KG1 (cell line): ENCODE measurements at regions not wholly inside any gene's neighbourhood (a gene's known extent, or its start where the extent isn't known, plus 50 kb on each side); places are given as distances from the start of the nearest gene placed in this dataset.
"Not testable (repeated sequence)": the region's sequence is repeated elsewhere in the genome, so short reads cannot be mapped to it uniquely, and the experiment has no call there.

Experiments
- DNase-seq: peaks from one replicate; lab custom pipeline; 2025; lab: John Stamatoyannopoulos, UW

DNA sequence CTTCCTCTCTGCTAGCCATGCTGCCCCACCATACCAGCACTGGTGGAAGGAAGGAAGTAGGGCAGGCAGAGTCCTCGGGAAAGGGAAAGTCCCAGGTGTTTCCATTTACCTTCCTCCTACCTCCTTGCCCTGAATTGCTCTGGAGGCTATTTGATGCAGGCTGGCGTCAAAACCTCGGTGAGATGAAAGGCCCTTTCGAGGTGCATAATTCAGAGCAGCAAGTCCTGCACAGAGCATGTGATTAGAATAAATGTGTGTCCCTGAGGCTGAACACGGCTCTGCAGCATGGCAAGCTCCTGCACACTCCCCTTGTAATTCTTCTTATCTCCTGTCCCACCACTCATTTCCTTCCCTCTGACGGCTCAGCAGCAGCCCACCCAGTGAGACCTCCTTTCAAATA is 98.7 kb upstream of the LRFN2 start:
- DNase-seq: no peak

DNA sequence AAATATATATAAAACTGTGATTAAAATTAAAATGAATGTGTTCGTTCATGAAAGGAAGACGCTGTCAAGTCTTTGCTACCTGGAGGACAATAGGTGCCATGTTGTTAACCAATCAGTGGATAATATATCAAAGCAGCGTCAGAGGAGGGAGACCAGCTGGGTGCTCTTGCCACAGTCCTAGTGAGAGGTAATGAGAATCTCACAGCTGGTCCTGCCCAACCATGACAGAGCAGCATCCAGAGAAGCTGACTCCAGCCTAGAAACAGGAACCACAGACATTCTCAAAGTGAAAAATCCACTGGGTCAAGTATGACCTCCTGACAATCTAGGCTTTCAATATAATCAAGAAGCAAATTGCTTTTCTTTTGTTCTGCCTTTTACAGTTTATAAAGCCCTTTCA is 94.5 kb upstream of the LRFN2 start:
- DNase-seq: no peak

DNA sequence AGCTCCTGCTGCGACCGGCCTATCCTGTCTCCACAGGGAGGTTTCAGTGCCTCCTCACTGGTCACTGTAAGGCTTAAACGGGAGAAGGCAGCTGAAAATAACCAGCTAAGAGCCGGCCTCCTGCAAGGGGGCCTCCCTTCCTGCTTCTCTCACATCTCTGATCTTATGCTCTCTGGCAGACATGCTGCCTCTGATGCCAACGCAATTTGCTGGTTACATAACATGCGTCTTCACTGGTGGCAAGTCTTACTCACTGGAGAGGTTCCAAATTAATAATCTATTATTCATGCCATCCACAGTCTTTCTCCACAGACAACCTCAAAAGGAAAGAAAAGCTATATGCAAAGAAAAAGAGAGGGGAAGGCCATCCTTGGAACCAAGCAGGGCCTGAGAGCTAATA is 91.8 kb upstream of the LRFN2 start:
- no peak for DNase-seq

DNA sequence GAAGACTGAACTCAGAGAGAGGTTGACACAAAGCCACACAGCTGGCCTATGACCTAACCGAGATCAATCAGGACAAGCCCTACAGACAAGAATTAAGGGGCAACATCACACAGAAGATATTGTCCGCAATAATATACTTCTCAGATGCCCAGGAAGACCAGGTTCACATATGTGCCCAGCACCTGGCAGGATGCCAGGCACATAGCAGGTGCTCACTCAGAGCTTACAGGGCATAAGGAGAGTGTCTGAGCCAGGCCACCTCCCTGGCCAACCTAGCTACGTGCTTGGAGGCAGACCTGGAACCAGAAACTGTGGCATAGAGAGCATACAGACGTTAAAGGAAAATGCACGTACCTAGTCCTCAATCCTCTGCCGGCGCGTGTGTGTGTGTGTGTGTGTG is 87.0 kb upstream of the LRFN2 start:
- no peak for DNase-seq

DNA sequence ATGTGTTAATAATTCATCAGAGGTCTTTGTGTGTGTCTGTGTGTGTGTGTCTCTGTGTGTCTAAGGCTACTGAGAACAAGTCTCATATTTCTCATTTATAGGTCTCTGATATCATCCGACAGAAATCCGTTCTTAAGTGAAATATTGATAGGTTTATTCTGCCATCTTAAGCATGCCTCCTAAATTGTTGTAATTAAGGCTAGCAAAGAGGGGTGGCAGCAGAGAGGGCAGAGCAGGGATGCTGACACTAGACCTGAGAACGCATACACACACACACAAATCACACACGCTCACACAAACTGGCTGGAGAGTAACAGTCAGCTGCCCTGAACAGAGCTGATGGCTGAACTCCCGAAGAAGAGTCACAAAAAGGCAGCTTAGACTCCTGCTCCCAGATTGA is 84.9 kb upstream of the LRFN2 start:
- no peak for DNase-seq

DNA sequence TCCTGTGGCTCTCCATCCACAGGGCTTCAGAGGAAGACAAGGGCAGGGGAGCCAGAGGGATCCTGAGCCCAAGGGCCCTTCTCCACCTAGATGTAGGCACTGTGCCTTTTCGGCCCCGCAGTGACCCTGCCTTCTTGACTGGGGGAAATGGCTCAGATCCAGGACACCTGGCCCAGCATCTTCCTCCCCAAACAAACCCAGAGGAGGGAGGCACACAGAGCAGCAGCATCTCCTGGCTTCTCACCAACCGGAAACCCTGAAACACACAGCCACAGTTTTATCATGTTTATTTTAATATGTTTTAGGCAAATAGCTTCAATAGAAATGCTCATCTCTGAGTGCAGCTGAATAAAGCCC is 84.5 kb upstream of the LRFN2 start:
- DNase-seq: no peak

DNA sequence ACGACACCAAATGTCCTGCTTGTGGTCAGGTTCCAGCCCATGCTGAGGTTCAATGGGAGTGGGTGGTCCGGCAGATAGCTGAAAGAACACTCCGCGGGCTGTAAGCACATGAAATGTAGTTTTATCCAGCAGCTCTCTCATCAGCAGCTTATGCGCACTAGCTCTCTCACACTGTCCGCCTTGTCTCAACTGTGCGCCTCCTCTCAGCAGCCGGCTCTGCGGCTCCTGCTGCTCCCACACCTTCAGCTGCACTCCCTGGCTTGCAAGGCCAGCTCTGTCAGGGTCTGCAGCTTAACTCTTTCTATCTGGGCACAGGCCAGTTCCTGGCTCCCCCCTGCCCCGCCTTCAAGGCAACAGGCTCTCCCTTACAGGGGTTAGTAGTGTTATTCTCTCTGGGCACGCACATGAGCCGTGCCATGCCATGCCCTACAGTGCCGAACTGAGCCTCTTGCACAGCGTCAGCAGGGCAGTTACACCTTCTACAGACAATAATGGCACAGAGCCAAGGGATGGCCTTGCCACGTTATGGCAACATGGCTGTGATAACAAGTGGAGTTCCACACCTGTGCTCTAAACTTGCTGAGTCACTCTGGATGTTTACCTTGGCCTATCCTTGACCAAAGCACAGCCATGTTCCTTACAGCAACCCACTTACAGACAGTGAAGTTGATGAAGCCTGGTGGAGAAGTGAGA is 84.0 kb upstream of the LRFN2 start:
- DNase-seq: no peak

DNA sequence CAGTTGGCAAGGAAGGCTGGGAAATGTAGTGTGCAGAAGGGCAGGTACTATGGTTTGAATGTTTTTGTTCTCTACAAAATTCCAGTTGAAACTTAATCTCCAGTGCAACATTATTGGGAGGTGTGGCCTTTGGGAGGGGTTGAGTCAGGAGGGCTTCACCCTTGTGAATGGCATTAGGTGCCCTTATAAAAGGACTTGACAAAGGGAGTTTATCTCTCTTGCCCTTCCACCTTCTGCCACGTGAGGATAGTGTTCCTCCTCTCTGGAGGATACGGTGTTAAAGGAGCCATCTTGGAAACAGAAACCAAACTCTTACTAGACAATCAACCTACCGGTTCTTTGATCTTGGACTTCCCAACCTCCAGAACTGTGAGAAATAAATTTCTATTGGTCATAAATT is 82.2 kb upstream of the LRFN2 start:
- no peak for DNase-seq

DNA sequence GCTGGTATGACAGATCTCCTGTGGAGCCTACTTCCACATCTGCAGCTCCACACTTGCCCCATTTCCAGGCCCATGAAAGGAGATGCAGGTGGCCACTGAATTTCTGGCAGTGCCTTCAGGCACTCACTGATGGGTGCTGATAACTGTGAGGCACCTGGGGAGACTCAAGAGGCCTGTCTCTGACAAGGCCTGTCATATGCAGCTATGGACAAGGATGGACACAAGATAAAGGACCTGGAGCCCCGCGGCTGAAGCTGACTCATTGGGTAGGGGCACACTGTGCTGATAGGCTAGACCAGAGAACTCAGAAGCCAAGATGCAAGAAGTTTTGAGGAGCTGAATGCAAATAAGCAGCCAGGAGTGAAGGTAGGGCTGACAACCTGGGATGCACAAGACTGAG is 81.0 kb upstream of the LRFN2 start:
- DNase-seq: no peak

DNA sequence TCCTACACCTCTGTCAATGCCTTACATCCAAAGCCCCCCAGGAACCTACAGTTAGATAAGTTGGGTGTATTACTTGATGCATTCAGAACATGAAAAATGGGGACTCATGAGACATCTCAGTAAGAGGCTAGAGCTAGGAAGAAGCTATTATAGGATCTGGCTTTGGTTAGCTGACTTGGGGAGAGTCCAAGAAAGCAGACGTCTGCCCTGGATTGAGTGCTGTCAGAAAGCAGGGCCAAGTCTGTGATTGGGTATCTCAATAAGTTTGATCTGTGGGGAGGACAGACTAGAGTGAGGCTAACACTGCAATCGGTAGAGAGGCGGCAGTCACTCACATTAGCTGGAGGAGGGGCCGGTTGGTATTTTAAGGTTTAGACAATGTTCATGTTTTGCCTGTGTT is 79.4 kb upstream of the LRFN2 start:
- DNase-seq: no peak

DNA sequence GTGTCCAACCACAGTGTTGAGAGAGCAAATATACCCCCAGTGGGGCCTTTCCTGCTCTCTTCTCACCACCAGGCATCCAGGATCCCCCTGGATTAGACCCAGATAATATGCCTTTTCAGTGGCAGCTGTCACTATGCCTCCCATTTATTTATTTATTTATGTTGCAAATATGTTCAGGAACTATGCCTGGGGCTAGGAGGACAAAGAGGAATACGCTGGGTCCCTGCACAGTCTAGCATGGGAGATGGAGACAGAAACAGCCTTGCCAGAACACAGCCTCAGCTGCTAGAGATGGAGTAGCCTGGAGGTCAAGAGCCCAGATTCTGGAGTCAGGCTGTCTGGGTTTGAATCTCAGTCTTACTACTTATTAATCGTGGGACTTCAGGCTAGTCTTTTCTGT is 74.6 kb upstream of the LRFN2 start:
- DNase-seq: no peak

DNA sequence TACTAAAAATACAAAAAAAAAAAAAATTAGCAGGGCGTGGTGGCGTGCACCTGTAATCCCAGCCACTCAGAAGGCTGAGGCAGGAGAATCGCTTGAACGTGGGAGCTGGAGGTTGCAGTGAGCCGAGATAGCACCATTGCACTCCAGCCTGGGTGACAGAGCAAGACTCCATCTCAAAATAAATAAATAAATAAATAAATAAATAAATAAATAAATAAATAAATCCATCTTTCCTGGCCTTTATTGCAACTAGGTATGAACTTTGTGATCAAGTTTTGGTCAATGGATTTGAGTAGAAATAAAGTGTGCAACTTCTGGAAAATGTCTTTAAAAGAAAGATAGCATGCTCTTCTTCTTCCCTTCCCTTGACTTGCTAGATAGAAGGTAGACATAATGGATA is 69.6 kb upstream of the LRFN2 start:
- not testable (repeated sequence) for DNase-seq

DNA sequence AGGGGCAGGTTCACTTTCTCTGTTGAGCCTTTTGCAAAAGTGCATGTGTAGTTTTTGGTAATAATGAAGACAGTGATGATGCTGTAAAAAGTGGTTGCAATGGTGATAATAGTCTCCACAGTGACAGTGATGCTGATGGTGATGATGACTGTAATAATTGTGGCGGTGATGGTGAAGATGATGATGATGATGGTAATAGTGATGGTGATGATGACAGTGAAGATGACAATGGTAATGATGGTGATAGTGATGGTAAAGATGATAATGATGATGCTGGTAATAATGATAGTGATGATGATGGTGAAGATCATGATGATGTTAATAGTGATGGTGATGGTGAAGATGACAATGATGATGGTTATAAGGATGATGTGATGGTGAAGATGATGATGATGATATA is 67.7 kb upstream of the LRFN2 start:
- DNase-seq: no peak

DNA sequence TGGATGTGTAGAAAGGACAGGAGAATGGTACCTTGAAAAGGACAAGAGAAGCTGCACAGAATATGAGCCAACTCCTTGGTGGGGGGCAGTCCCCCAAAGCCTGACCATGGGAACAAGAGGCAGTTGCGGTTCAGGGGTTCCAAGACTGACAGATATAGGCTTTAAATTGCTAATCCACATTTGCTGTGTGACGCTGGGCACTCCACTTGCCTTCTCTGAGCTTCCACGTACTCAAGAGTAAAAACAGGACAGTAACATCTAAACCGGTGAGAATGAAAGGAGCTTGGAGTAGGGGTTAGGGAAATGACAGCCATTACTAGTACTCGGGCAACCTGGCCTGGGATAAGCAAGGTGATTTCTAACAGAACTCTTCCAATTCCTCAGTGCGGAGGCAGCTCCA is 57.9 kb upstream of the LRFN2 start:
- no peak for DNase-seq

DNA sequence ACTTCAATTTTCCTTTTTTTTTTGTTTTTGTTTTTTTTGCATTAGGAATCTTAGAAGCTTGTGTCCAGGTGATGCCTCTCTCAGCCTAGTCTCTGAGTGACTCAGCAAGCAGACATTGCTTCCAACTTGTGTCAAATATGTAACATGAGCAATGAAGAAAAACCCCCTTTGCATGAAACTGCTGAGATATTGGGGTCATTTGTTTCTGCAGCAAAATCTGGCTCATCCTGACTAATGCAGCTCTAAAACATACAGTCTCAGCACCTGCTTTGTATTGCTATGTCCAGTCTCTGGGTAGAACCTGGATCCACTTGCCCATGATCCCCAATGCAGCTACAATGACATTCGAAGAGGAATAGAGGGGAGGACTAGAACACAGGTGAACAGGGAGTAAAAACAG is 55.7 kb upstream of the LRFN2 start:
- DNase-seq: no peak

DNA sequence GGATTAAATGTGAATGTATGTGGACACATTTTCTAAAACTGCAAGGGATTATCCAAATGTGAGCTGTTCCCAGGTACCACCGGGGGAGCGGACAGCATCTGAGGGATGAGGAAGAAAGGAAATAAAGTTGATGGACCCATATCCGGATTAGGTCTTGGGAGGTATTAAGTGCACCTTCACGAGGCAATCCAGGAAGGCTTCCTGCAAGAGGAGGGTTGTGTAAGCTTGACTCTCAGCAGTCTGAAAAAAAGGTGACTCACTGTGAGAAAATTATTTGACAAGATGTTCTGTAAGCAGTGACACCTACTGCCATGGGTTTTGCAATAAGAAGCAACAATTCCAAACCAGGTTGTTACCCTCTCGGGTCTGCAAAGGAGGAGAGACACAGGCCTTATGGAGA is 55.0 kb upstream of the LRFN2 start:
- no peak for DNase-seq

DNA sequence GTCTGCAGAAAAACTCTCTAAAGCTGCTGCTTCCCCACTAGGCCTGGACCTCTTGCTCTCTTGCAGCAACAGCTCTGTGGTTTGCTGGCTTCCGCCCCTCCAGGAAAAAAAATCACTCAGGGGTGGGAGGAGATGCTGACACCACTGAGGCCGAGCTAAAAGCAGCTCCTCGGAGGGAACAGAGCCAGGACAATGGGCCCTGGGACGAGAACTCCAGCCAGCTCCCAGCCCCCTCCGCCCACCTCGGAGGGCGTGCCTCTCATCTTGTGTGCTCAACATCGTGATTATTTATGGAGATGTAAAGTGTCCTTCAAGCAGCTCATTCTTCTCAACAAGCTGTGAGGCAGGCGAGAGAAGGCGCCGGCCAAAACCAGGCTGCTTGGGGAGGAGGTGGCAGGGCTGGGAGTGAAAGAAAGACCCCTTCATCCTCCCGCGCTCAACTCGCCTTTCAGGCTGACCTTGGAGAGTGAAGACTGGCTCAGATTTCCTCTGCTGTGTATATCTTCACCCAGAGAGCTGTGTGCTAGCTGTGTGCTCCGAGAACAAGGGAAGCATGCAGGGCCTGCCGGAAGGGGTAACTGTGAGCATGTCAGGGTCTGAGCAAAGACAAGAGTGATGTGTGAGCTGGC is 53.5 kb upstream of the LRFN2 start:
- peak; percentile 4 for DNase-seq
